HG03439 (cell line): ENCODE measurements at regions not wholly inside any gene's neighbourhood (a gene's known extent, or its start where the extent isn't known, plus 50 kb on each side); places are given as distances from the start of the nearest gene placed in this dataset.
"Not testable (repeated sequence)": the region's sequence is repeated elsewhere in the genome, so short reads cannot be mapped to it uniquely, and the experiment has no call there.

Experiments used
- ATAC-seq: cut with Tn5 transposase; IDR thresholded peaks from one replicate; pipeline ENCODE4 v1.9.1; 2021; ENCODE audit warnings: mild to moderate bottlenecking, moderate library complexity; ENCODE audit not compliant: unreplicated experiment

DNA sequence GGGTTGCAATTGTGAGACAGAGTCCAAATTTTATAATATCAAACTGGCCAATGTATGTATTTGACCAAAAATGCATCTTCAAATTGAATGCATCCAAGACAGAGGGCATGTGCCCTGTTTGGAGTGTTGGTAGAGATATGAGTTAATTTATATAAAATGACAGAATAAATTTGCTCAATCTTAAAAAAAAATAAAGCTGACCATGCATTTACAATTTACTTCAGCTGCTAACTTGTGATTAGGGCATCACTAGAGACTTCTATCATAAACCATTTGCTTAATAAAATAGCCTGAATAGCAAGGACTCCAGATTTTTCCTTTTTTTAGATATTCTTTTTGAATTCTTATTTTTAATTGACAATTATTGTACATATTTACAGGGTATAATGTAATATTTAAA is 1345.8 kb downstream of the CDH11 start:
- no peak for ATAC-seq

DNA sequence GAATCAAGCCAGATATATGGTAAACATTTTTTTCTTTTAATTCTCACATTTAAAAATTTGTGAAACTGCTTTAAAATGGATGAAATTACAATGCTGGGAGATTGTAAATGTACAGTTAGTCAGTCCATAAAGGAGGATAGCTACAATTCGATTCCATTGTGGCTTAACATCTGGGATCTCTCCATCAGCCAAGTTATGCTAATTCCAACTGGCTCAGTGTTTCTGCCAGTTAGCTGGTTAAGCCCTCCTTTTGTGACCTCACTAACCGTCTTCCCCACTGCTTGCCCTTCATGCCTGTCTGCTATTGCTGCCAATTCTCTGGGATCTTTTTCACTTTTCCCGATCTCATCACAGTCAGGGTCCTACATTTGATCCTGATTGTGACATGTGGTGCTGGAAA is 1347.6 kb downstream of the CDH11 start:
- ATAC-seq: no peak

DNA sequence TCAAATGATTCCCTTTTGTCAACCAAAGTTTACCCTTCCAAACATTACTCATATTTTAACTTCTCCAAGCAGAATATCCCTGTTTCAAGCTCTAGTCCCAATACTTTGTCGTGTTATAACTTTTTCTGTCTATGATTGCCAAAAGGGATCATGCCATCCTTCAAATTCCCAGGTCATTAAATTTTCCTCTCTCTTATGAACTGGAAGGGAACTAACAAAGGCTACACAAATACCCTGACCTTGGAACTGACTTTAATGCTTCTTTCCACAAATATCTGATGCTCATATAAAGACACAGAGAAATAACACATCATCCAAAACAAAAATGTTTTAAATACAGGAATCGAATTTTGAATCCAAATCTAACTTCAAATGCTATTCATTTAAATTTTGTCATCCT is 1352.7 kb downstream of the CDH11 start:
- ATAC-seq: no peak

DNA sequence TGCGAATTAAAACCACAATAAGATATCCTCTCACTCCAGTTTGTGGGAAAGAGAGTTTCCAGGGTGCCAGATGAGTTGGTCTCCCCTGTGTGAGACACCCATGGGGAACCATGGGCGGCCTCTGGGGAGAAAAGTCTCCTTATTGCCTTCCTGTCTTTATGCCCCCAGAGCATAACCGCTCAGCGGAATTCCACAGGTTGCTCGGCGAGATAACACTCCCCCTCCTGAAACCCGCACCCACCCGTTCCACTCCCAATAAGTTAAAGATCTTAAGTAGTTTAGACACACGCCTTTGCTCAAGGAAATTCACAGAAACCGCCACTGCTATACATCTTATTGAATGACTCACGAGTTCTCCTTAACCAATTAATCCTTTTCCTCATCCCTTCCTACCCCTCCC is 1361.6 kb downstream of the CDH11 start:
- ATAC-seq: not testable (repeated sequence)

DNA sequence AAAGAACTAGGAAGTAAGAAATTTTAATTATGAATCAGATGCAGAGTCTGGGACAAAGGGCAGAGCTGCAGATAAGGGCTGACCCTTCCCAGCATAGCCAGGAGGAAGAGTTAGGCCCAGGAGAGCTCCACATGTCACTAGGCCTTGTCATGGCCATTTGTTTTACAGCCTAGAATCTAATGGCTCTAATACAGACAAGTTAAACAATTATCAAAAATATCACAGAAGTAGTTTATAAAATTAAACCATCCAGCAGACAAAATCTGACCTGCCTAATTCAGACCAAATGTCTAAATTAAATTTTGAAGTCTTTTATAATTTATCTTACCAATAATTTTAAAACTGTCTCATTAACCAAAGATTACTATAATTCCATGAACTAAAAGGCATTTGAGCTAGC is 1369.5 kb downstream of the CDH11 start:
- no peak for ATAC-seq

DNA sequence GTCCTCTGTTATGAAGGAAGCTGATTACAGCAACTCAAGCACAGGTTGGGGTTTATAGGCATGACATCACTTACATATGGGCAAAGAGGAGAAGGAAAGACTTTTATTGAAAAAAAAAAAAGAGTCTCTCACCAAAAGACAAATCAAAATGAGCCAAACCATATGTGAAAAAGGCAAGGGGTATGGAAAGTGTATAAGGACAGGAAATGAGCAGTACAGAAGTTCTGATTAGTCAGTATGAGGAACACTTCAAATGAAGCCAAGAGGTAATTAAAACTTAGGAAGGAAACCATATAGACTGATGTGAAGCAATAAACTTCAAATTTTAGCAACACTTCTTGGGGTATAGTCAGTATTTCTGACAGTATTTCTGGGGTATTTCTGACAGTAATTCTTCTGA is 1372.6 kb downstream of the CDH11 start:
- no peak for ATAC-seq

DNA sequence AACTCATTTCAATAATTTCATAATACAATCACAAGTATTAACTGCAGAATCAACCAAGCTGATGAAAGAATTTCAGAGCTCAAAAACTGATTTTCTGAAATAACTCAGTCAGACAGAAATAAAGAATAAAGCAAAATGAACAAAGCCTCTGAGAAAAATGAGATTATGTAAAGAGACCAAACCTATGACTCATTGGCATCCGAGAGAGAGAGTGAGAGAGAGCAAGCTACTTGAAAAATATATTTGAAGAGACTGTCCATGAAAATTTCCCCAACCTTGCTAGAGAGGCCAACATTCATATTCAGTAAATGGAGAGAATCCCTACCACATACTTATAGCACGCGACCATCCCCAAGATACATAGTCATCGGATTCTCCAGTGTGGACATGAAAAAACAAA is 1376.4 kb downstream of the CDH11 start:
- ATAC-seq: no peak

DNA sequence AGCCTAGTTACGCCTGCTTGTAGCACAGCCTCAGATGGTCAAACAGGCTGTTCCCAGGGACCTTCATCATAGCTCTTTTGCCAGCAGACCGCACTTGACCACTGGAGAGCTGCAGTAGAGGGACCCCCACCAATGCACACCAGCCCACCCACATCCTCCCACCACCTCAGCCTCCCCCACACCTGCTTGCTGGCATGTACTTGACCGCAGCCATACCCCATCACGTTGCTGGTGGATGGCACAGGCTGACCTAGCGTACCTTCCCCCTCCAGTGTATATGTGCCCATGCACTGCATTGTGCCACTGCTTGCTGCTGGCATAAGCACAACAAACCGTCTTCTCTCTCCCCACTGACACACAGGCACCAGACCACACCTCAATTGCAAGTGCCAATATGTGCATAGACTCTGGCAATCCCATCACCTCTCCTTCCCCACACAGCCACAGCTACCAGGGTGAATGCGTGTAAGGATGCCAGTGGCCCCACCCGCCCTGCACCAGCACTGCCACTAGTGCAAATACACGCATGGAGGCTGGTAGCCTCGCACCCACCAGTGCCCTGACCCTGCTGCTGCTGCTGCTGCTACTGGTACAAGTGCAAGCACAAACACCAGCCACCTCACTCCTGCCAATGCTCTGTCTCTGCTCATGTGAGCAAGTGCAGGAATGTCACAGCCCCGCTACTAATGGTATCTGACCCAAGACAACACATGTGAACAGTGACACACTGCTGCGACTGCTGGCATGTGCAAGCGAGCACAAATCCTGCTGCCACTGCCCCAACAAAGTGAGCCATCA is 1377.6 kb downstream of the CDH11 start:
- no peak for ATAC-seq

DNA sequence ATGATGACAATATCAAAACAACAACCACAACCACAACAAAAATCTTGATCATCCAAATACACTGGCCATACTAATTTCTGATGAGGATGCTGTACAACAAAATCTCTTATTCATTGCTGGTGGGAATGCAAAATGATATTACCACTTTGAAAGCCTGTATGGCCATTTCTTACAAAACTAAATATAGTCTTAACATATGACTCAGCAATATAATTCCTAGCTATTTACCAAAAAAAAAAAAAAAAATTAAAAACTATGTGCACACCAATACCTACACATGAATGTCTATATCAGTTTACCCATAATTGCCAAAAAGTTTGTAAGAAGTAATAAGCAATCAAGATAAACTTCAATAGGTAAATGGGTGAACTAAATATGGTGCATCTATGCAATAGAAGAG is 1379.7 kb downstream of the CDH11 start:
- ATAC-seq: no peak

DNA sequence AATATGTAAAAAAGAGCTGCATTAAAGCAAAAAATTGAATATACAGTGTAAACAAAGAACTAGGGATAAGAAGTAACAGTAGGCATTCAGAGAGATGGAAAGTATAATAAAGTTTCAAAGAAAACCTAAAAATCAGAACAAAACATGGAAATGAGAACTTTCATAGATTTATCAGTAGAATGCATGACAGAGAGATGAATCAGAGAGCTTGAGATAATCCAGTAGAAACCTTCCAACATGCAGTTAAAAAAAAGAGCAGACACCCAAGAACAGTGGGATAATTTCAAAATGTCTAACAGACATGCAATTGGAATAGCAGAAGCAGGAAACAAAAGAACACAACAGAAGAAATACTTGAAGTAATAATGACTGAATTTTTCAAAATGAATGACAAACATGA is 1384.2 kb downstream of the CDH11 start:
- no peak for ATAC-seq

DNA sequence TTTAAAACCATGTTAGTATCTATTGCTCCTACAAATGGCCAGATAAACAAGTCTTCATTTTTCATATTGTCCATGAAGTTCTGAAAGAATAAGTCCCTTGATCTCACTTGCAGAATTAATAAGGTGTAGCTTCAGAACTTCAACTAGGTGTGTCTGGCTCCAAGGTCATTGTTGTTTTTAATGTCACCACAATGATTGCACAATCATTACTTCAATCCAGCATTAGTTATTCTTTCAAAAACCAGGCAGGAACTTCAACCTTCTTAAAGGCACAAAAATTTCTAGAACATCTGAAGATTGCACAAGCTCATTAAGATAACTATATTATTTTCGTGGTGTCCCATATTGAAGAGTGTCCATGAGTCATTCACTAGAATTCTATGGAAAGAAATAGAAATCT is 1386.4 kb downstream of the CDH11 start:
- ATAC-seq: no peak

DNA sequence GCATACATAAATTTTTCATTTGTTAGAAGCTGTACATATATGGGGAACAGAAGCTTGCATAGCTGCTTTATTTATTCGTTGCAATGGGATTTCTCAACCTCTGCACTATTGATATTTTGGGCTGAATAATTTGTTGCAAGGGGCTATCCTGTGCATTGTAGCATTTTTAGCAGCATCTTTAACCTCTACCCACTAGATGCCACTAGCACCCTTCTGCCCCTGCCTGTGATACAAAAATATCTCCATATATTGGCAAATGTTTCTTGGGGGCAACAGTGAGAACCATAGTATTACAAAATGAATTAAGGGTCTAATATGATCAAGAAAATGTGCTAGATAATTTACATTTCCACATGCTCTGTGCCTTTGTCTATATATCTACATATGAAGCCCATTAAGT is 1401.0 kb downstream of the CDH11 start:
- no peak for ATAC-seq

DNA sequence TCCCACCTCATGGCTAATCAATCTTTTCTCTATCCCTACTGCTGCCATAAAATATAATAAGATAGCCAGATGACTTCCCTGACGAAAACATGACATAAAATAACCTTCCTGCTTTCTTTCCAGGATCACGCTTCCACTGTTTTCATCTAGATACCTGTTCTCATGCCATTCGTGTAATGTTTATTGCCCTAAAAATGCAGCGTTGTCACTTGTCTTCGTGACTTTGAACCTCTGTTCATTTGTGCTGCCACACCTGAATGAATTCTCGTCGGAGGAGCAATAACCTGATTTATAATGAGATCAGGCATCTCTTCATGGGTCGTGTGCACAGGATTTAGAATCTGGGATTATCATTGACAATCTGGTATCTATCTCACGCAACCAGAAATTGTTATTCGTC is 1401.9 kb downstream of the CDH11 start:
- no peak for ATAC-seq

DNA sequence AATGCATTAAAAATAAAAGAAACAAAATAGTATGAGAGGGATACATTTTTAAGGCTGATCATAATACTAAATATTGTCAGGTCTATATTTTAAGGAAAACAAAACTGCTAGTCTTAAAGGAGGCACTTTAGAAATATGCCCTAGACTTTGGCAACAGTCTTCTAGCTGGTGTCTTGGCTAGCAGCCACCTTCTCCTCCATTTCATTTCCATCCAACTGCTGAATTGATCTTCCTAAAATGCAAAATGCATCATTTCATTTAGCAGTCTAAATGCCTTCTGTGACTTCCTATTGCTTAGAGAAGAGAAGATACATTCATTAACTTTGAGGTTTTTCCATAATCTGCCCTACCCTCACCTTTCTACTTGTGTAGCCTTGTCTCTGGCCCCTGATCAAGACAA is 1404.1 kb downstream of the CDH11 start:
- ATAC-seq: no peak

DNA sequence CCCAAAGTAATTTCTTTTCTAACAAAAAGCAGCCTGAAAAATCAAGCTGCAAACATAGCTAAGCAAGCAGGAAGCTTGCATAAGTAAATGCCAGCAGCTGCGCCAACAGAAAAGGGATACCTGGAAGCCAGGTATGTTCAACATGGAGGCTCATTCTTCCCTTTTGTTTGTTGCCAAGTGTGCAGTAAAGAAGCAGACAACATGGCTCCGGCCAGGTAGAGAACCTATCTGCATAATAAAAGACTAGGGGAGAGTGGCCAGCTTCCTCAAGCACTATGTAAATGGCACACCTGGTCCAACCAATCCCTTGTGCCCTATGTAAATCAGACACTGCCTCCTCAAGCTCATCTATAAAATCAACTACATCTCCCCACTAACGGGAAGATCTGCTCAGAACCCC is 1407.0 kb downstream of the CDH11 start:
- no peak for ATAC-seq

DNA sequence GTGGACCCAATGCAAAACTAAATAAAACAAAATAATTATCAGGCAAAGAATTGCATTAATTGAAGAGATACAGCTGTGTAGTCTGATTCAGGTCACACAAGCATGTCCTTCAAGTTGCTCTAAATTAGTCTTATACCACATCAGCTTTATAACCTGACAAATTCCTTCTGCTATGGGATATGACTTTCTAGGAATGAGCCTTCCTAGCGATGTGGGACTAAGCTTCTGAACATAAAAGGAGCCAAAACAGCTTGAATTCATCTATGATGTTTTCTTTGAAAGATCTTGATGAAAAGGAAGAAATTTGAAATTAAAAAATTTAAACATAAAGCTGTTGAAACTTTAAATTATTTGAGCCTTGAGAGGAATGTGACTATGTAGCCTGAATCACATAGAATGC is 1409.1 kb downstream of the CDH11 start:
- no peak for ATAC-seq

DNA sequence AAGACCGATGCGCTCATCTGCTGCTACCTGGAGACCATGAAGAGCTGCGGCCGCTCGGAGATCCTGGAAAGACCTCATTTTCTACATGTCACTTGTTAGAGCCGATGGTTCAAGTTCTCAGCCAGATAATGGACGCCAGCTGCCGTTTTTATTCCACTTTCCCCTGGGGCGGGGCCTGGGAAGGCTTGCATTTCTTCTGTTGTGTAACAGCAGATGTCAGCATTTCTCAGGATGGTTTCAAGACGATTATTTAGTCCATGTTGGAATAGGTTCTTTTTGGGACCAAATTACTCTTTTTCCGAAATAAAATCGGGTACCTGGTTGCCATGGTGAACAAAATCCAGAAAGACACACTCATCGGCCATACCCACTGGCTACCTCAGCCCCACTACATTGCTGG is 1418.3 kb downstream of the CDH11 start:
- no peak for ATAC-seq

DNA sequence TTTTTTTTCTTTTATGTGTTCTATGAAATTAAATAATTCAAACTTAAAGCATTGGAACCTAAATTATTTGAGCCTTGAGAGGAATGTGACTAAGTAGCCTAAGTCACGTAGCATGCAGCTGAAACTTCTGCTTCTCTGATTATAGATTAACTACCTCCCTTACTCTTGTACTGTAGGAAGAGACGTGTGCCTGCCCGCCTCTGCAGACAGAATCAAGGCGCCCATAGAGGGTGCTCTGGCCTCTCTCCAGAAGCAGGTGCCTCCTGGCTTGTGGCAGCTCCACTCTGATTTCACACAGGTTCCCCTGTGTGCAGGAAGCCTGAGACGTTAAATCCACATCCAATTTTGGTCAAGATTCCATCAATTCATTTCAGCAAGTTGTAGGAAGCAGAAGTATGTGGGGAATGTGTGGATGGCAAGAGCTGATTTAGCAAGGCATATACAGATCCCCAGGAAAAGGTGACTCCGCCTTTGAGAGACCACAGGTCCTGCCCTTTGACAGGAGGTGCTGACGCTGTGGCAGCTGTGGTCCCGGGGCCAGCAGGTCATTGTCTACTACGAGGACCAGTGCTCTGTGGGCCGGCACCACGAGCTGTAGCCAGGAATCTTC is 1418.8 kb downstream of the CDH11 start:
- ATAC-seq: no peak

DNA sequence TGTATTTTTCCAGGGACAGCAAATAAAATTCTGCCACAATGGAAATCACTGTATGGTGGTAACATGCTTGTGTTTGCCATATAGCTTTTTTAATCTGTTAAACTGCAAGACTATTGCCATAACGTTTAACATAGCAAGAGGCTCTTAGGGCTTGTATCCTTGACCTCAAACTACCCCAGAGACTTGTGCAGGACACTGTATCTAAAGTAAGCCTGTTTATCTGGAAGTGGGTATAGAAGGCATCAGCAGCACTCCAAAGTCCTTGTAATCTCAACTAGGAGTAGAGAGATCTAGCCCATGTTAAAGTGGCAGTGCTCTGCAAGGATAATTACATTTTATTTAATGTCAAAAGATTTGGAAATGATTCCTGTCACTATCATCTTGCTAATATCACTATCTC is 1424.1 kb downstream of the CDH11 start:
- no peak for ATAC-seq

DNA sequence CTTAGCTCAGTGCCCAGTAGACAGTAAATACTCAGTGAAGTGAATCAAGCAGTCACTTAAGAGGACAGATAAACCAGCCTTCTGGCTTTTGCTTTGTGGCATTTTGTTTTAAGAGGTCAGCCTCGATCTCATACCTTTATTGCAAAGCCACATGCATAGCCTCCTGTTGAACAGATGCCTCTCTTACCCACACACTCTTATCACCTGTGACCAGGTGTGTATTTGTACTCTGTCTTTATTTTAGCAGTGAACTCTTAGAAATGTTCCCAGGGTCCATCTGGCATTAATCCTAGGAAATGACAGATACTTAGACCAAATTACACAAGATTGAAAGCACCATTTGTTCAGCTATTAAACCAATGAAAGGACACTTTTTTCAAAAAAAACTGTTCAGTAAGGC is 1426.5 kb downstream of the CDH11 start:
- ATAC-seq: no peak

DNA sequence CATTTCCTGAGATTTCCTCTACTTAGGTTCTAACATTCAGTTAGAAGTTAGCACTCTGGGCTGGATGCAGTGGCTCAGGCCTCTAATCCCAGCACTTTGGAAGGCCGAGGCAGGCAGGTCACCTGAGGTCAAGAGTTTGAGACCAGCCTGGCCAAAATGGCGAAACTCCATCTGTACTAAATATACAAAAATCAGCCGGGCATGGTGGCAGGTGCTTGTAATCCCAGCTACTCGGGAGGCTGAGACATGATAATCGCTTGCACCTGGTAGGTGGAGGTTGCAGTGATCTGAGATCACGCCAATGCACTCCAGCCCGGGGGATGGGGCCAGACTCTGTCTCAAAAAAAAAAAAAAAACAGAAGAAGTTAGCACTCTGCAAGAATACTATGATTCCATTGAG is 1430.9 kb downstream of the CDH11 start:
- ATAC-seq: no peak

DNA sequence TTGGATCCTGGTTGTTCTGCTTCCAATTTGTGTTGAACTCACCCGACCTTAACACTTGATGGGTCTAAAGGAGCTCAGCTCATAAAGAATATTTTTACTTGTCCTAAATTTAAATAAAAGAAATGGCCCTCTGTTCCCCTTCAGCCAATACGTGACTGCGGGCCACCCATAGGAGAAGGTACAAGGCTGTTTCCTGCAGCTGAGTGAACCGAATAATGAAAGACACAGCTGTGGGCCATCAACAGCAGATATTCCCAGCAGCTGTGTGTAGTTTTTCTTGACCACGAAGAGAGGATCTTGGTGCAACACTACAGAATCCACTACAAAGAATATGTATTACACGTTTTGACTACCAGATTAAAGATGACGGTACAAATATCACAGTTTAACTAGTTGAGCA is 1431.6 kb downstream of the CDH11 start:
- no peak for ATAC-seq

DNA sequence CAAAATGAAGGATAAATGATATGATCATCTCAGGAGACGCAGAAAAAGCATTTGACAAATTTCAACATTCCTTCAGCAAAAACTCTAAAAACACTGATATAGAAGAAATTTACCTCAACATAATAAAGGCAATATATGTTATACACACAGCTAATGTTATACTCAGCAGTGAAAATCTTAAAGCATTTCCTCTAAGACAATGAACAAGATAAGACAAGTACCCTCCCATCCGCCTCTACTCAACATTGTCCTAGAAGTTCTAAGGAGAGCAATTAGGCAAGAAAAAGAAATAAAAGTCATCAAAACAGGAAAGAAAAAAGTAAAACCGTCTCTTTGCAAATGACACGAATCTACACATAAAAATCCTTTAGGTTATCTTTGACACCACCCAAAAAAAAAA is 1432.8 kb downstream of the CDH11 start:
- ATAC-seq: no peak
